Neutrophil (primary cell): ENCODE measurements at regions not wholly inside any gene's neighbourhood (a gene's known extent, or its start where the extent isn't known, plus 50 kb on each side); places are given as distances from the start of the nearest gene placed in this dataset.

Source experiments
- H3K27ac ChIP-seq: fragments of 200-600 bp; sonication (generic); 2 replicates; pipeline ENCODE4 v1.5.1; 2016; ENCODE audit warnings: mild to moderate bottlenecking, moderate library complexity
- H3K27me3 ChIP-seq: fragments of 200-600 bp; sonication (generic); 2 replicates; pipeline ENCODE4 v1.6.0; 2016; ENCODE audit warnings: mild to moderate bottlenecking
- H3K36me3 ChIP-seq: fragments of 200-600 bp; sonication (generic); 2 replicates; pipeline ENCODE4 v1.5.1; 2017
- H3K4me1 ChIP-seq, 2 experiments: fragments of 200-600 bp in 1 of 2; sonication (generic) in 1 of 2; 1 replicate in 1 of 2; 2 replicates in 1 of 2; pipeline versions ENCODE4 v1.5.1 to v1.6.1; 2013 to 2016; ENCODE audit warnings: low read depth in 1 of 2, low read length in 1 of 2, mild to moderate bottlenecking in 1 of 2, moderate library complexity in 1 of 2; ENCODE audit not compliant: control insufficient read depth in 1 of 2, insufficient read depth in 1 of 2
- H3K4me3 ChIP-seq, 2 experiments: fragments of 200-600 bp in 1 of 2; sonication (generic) in 1 of 2; 1 replicate in 1 of 2; 2 replicates in 1 of 2; pipeline ENCODE4 v1.5.1; 2013 to 2016; ENCODE audit warnings: low read depth in 1 of 2, low read length in 1 of 2, mild to moderate bottlenecking in 1 of 2, moderate library complexity in 1 of 2
- H3K9me3 ChIP-seq: fragments of 200-600 bp; sonication (generic); 2 replicates; pipeline ENCODE4 v1.5.1; 2016
- TF ChIP-seq, protein P1 (sequence below): fragments of 200-600 bp; sonication (generic); IDR thresholded peaks from 2 replicates; pipeline ENCODE4 v1.5.1; 2016; ENCODE audit warnings: antibody characterized with exemption

DNA sequence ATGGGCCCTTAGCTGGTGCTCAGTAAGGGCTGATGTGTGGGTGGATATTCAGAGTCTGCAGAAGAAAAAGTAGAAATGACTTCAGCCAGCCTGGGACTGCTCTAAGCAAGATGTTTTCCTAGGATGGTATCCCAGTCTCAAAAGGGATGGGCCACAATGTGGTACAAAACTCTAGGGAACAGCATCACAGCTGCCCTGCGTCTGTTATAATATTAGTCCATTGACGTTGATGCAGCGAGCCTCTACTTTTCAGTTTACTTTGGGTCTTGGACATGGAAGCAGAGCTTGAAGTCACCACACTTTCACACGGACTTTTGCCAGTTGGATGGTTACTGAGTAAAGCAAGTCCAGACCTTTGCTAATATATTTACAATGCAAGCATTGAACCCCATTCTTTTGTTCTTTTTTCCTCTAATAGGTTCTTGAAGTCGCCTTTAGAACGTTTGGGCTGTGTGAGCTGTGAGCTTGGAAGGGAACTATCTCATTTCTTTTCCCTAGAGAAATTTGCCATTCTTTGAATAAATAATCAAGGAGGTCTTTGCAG lies 105.7 kb downstream of the RDH14 start:
- no peaks in the 10 kb centered on the region for H3K27me3 ChIP-seq
- TF ChIP-seq, protein P1, sequence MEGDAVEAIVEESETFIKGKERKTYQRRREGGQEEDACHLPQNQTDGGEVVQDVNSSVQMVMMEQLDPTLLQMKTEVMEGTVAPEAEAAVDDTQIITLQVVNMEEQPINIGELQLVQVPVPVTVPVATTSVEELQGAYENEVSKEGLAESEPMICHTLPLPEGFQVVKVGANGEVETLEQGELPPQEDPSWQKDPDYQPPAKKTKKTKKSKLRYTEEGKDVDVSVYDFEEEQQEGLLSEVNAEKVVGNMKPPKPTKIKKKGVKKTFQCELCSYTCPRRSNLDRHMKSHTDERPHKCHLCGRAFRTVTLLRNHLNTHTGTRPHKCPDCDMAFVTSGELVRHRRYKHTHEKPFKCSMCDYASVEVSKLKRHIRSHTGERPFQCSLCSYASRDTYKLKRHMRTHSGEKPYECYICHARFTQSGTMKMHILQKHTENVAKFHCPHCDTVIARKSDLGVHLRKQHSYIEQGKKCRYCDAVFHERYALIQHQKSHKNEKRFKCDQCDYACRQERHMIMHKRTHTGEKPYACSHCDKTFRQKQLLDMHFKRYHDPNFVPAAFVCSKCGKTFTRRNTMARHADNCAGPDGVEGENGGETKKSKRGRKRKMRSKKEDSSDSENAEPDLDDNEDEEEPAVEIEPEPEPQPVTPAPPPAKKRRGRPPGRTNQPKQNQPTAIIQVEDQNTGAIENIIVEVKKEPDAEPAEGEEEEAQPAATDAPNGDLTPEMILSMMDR, result no peak
- no peaks in the 10 kb centered on the region for H3K36me3 ChIP-seq
- no peak overlapping the region for H3K27ac ChIP-seq
- H3K9me3 ChIP-seq, result no peaks in the 10 kb centered on the region
- H3K4me3 ChIP-seq, result no peak overlapping the region
- no peaks in the 10 kb centered on the region for H3K4me1 ChIP-seq

DNA sequence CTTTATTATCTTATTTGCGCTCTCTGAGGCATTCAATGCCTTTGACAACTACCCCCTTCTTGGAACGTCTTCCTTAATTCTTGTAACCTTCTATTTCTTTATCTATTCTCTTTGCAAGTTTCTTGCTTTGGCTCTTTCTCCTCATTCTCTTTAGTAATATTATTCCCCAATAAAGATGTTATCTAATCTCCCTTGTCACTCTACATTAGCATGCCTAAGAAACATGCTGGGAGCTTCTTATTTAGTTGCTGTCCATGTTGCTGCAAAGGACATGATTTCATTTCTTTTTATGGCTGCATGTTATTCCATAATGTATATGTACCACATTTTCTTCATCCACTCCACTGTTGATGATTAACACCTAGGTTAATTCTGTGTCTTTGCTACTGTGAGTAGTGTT lies 113.7 kb downstream of the RDH14 start:
- TF ChIP-seq, protein P1, result no peak
- peaks cover 6% of the 10 kb centered on the region for H3K27me3 ChIP-seq
- H3K4me1 ChIP-seq, result no peaks in the 10 kb centered on the region
- no peaks in the 10 kb centered on the region for H3K9me3 ChIP-seq
- no peaks in the 10 kb centered on the region for H3K36me3 ChIP-seq
- H3K4me3 ChIP-seq, result no peak overlapping the region
- no peak overlapping the region for H3K27ac ChIP-seq

DNA sequence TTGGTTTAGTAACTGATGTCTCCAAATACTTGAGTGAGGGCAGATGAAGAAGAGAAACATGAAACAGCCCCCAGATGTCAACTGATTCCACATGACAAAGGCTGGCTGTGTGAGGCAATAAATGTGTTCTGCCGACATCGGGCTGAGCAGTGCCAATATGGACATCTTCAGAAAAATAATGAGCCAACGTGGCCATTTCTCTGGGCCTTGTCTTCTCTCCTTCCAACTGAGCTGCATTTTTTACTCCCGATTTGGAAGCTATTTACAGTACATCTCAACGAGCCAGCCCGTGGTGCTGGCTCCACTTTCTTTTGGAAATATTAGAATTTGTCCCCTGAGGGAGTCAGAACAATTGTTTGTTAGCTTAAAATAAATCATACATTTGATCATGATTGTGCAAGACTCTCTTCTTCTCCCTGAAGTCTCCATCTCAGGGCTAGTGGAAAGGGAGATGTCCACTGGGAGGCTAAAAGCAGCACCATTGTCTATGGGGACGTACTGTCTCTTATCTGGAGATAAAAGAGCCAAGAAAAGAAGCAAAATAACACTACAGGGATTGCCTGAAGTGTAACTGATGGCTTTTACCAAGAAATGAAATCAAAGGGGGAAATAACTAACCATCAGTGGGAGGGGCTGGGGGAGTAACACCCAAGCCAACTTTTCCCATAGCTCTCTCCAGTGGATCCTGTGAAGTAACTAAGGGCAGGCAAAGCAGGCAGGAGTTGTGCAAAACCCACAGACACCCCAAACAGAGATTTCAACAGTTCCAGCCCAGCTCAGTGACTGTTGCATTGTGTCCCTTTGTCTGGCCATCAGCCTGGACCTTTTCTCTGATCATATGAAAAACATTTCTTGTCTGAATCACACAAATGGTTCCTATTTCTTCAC lies 114.8 kb downstream of the RDH14 start:
- Histone ChIP-seq H3K27ac (no peak overlapping the region), H3K4me1 (no peaks in the 10 kb centered on the region), H3K4me3 (no peak overlapping the region), H3K36me3 (no peaks in the 10 kb centered on the region), H3K9me3 (no peaks in the 10 kb centered on the region), H3K27me3 (peaks cover 6% of the 10 kb centered on the region)
- TF ChIP-seq, protein P1, result no peak

DNA sequence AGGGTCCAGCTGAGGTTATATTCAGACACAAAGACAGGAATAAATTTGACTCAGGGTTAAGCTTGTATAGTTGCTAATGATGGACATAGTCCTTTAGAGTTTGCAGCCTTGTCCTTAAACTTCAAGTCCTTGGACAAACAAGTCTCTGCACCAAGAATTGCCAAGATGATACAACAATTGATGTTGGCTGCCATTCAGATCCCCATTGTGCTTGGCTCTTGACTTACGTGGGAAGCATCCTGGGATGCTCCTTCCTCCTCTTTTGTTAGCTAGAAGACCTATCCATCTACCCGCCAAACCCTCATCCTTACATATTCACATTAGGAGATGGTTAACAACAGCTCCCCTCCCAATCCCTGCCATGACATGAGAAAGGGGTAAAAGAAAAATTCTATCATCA lies 115.6 kb downstream of the RDH14 start:
- Histone ChIP-seq H3K4me1 (no peaks in the 10 kb centered on the region), H3K27ac (no peak overlapping the region), H3K36me3 (no peaks in the 10 kb centered on the region), H3K27me3 (peaks cover 6% of the 10 kb centered on the region), H3K9me3 (no peaks in the 10 kb centered on the region), H3K4me3 (no peak overlapping the region)
- TF ChIP-seq, protein P1, result no peak

DNA sequence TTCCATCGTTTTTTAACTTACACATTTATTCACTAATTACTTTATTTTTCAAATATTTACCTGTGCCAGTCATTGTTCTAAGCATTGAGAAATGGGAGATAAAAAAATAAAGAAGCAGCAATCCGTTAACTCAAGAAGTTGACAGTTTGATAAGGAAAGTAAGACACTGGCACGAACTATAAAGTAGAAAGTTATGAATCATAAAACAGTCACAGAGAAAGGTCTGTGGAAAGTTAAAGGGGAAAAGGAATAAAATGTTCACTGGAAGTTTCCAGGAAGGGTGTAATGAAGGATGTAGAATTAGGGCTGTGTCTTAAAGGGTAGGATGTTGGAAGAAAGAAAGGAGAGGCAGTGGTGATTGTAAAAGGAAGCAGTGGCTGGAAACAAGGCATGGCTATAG lies 118.9 kb downstream of the RDH14 start:
- H3K36me3 ChIP-seq, result no peaks in the 10 kb centered on the region
- H3K9me3 ChIP-seq, result no peaks in the 10 kb centered on the region
- no peak overlapping the region for H3K4me3 ChIP-seq
- H3K4me1 ChIP-seq, result no peaks in the 10 kb centered on the region
- peaks cover 6% of the 10 kb centered on the region for H3K27me3 ChIP-seq
- TF ChIP-seq, protein P1, result no peak
- H3K27ac ChIP-seq, result no peak overlapping the region
